ENCODE measurements at regions not wholly inside any gene's neighbourhood (a gene's known extent, or its start where the extent isn't known, plus 50 kb on each side); places are given as distances from the start of the nearest gene placed in this dataset.

GRCh38 chr22:48734359-48734758 is 1093.3 kb downstream of the BRD1 start:
- no peaks in the 10 kb centered on the region for H3K9me3 ChIP-seq
- no peak for DNase-seq
- WGBS, 3 donors, result 64 to 67% (median 65%) methylated on average over 10 of the region's 10 CpGs
- H3K4me1 ChIP-seq, result no peaks in the 10 kb centered on the region
- no peak for ATAC-seq
- TF ChIP-seq CTCF (IDR thresholded peaks at IDR 0.05), result no peak
- no peak overlapping the region for H3K27ac ChIP-seq
- intact Hi-C loops (cut with DNase I), result no loop called here
- peaks cover 0 to 3% (median 0%) of the 10 kb centered on the region in 3 donors for H3K27me3 ChIP-seq (ENCODE audit: insufficient read depth in 3 of 3, low read length in 2 of 3)
- no peak overlapping the region for H3K4me3 ChIP-seq
- no peaks in the 10 kb centered on the region for H3K36me3 ChIP-seq (ENCODE audit: insufficient read depth in 1 of 2, low read depth in 1 of 2)

GRCh38 chr22:48729499-48730171 is 1098.0 kb downstream of the BRD1 start:
- no peak overlapping the region for H3K4me3 ChIP-seq
- 75 to 88% (median 80%) methylated on average over 9 of the region's 9 CpGs for WGBS, 3 donors
- DNase-seq, result no peak
- H3K36me3 ChIP-seq (ENCODE audit: insufficient read depth in 1 of 2, low read depth in 1 of 2), result no peaks in the 10 kb centered on the region
- no peak overlapping the region for H3K27ac ChIP-seq
- peaks cover 4% of the 10 kb centered on the region for H3K9me3 ChIP-seq
- peaks cover 0 to under 1% (median 0%) of the 10 kb centered on the region in 3 donors for H3K27me3 ChIP-seq (ENCODE audit: insufficient read depth in 3 of 3, low read length in 2 of 3)
- ATAC-seq, result no peak
- no peaks in the 10 kb centered on the region for H3K4me1 ChIP-seq
- intact Hi-C loops (cut with DNase I), result no loop called here
- no peak for TF ChIP-seq CTCF (IDR thresholded peaks at IDR 0.05)

- Histone ChIP-seq H3K36me3 (ENCODE audit: insufficient read depth in 1 of 2, low read depth in 1 of 2) (no peaks in the 10 kb centered on the region), H3K9me3 (peaks cover 4% of the 10 kb centered on the region), H3K4me1 (no peaks in the 10 kb centered on the region), H3K27me3 (ENCODE audit: insufficient read depth in 3 of 3, low read length in 2 of 3) (no peaks in the 10 kb centered on the region), H3K27ac (no peak overlapping the region), H3K4me3 (no peak overlapping the region)
- intact Hi-C loops (cut with DNase I), result no loop called here
- DNase-seq, result no peak
- 84 to 90% (median 86%) methylated on average over 3 of the region's 3 CpGs for WGBS, 3 donors
- no peak for TF ChIP-seq CTCF (IDR thresholded peaks at IDR 0.05)
- no peak for ATAC-seq
These were observed 1100.1 kb downstream of the BRD1 start for GRCh38 chr22:48727454-48728058.

- TF ChIP-seq CTCF (IDR thresholded peaks at IDR 0.05), result no peak
These were observed 1102.8 kb downstream of the BRD1 start for GRCh38 chr22:48724899-48725298.

More at GRCh38 chr22:48724899-48725298, 1102.8 kb downstream of the BRD1 start:
- no peak overlapping the region for H3K27ac ChIP-seq
- no peaks in the 10 kb centered on the region for H3K4me1 ChIP-seq
- no peaks in the 10 kb centered on the region for H3K27me3 ChIP-seq (ENCODE audit: insufficient read depth in 3 of 3, low read length in 2 of 3)
- WGBS, 3 donors, result 71 to 79% (median 76%) methylated on average over 12 of the region's 12 CpGs
- H3K36me3 ChIP-seq (ENCODE audit: insufficient read depth in 1 of 2, low read depth in 1 of 2), result no peaks in the 10 kb centered on the region
- no peak for ATAC-seq
- H3K4me3 ChIP-seq, result no peak overlapping the region
- peaks cover 4% of the 10 kb centered on the region for H3K9me3 ChIP-seq
- DNase-seq, result no peak
- intact Hi-C loops (cut with DNase I), result no loop called here

Data from psoas muscle (tissue), 7 donors.